Left renal cortex interstitium (tissue), 4 donors: ENCODE measurements at regions not wholly inside any gene's neighbourhood (a gene's known extent, or its start where the extent isn't known, plus 50 kb on each side); places are given as distances from the start of the nearest gene placed in this dataset.
"Not testable (repeated sequence)": the region's sequence is repeated elsewhere in the genome, so short reads cannot be mapped to it uniquely, and the experiment has no call there.

ENCODE experiments used
- DNase-seq, 4 donors: peaks; one replicate each; pipeline ENCODE4 v3.0.0-alpha.2; 2013; ENCODE audit warnings: low read depth in 4 of 4, low spot score in 2 of 4, missing footprints in 1 of 4

DNA sequence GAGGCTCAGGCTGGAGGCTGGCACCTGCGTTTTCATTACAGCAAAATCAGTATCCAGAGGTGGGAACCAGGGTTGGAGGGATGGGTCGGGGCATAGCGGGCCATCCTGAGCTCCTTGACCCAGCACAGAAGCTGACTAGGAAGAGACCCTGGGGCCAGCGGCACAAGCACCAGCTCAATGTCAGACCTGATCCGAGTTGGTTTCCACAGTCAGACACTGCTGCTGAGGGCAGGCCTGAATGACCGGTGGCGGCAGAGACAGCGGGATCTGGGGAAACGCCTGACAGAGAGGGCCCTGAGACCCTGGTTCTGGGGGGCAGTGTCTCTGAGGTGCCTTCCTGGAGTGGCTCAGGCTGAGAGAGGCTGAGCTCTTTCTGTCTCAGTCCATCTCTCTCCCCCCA is 162.0 kb upstream of the C1orf174 start:
- DNase-seq, result no peak

DNA sequence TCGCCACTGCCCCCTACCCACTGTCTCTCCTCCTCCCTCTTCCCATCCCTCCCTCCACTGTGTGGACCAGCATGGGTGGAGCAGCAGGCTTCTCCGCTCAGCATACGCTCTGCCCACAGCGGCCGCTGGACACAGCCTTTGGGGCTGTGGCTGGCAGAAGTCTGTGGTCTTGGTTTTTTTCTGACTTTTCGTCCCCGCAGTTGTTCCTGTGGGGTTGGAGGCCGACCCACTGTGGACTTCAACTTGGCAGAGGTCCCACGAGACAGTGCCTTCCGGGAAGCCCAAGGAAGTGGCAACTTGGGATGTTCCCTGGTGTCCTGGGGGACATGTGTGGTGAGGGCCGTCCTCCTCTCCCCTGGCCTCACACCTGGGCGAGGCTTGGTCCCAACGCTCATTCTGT is 162.5 kb upstream of the C1orf174 start:
- no peak for DNase-seq

DNA sequence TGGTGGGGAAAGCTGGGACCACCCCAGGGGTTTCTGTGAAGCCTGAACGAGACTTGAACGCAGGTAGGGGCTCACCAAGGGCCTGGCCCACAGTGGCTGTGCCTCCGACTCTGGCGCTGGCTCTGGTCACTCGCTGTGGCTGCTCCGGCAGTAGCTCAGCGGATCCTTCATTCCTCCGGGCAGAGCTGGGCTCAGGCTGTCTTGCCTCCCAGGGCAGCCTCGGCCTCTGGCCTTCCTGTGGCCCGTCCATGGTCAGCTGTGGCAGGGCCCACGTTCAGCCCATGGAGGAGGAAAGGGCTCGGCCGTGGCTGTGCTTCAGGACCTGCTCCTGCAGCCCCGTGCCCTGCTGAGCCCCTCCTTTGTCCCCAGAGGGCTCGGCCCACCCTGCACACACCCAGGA is 162.9 kb upstream of the C1orf174 start:
- DNase-seq, result no peak

DNA sequence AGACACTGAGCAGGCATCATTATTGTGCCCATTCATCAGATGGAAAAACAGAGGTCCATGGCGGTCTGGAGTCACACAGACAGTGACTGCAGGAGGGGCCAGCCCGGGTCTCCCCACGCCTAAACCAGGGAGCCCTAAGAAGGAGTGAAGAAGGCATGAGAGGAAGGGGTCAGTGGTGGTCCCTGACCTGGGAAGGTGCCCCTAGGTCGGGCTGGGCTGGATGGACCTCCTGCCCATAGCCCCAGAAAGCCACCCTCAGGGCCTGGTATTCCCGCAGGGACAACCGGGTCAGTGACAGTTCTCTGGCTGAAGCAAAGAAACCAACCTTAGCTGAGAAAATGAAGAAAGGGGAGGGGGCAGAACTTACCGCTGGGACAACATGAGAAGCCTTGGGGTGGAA is 163.4 kb upstream of the C1orf174 start:
- DNase-seq, result no peak

DNA sequence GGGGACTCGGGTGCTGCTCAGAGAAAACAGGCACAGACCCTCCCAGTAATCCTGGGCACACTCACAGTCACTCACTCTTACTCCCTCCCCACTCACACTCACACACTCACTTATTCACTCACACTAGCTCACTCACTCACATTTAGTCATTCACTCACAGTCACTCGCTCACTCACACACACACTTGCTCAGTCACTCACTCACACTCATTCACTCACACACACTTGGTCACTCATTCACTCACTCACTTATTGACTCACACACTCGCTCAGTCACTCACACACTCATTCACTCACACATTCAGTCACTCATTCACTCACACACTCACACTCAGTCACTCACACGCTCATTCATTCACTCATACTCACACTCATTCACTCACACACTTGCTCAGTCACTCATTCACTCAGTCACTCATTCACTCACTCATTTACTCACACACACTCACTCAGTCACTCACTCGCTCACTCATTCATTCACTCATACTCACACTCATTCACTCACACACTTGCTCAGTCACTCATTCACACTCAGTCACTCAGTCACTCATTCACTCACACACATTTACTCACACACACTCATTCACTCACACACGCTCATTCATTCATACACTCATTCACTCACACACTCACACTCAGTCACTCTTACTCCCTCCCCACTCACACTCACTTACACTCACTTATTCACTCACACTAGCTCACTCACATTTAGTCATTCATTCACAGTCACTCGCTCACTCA is 164.2 kb upstream of the C1orf174 start:
- no peak for DNase-seq

DNA sequence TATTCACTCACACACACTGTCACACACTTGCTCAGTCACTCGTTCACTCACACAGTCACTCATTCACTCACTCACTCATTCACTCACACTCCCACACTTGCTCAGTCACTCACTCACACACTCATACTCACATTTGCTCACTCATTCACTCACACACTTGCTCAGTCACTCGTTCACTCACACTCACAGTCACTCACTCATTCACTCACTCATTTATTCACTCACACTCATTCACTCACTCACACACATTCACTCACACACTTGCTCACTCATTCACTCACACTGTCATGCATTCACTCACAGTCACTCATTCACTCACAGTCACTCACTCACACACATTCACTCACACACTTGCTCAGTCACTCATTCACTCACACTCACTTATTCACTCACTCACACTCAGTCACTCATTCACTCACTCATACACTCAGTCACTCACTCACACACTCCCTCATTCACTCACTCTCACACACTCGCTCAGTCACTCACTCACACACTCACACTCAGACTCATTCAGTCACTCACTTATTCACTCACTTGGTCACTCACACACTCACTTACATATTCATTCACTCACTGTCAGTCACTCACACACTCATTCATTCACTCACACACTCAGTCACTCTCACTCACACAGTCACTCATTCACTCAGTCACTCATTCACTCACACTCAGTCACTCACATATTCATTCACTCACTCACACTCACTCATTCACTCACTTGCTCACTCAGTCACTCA is 167.0 kb upstream of the C1orf174 start:
- DNase-seq, result no peak

DNA sequence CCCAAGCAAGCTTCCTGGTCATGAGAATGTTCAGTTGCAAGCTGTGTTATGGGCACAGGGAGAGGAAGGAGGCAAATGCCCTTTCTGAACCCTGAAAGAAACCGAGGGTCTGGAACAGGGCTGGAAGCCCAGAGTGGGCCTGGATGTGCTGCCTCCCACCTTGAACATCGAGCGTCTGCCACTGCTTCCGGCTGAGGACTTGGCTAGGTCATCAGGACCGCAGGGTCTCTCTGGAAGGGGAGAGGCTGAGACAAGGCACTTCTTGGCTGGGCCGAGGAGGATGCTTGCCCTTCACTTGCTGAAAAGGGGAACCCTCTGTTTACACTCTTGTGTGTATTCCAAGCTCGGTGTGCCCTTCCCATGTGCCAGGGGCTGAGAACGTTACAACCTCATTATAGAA is 168.0 kb upstream of the C1orf174 start:
- no peak for DNase-seq

DNA sequence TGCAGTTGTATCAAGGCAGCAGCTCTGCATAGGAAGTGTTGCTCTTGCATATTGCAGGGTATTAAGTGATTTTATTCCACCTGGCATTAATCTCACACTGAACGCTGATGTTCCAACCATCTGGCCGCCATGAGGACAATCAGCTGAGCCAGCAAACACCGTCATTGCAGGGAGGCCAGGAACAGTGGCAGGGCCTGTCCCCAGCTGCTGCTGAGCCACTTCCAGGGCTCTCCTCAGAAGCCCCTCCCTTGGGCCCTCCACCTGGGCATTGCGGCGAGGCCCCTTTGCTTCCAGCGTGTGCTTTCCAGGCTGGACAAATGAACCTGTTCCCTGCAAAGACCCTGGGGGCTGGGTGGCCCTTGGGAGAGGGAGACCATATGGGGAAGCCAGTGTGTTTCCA is 171.6 kb upstream of the C1orf174 start:
- DNase-seq, result no peak

DNA sequence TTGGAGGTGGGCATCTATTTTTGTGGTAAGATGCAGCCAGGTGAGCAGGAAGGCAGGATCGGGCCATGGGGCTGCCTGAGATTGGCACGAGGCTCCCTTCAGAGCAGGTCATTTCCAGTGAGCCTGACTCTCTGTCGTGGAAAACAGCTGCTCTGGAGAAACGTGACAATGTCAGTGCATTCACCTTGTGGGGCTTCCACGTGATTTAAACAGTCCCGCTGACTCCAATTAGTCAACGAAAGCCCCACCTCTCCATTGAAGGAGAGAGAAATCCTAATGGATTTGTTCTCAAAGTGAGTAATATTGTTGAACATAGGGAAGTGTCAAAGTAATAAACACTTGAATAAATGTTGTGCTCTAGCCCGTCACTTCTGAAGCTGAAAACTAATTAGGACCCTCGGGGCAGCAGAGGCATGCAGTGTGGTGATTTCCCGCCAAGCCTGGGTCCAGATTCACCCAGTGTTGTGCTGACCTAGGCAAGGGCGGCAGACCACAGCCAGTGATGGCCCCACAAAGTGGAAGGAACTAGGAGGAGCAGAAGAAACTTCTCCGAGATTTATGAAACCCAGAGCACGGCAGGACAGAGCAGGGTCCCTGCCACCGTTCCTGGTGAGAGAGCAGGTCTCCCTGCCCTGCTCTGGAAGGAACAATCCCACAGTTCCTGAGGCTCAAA is 172.5 kb upstream of the C1orf174 start:
- DNase-seq, result no peak

DNA sequence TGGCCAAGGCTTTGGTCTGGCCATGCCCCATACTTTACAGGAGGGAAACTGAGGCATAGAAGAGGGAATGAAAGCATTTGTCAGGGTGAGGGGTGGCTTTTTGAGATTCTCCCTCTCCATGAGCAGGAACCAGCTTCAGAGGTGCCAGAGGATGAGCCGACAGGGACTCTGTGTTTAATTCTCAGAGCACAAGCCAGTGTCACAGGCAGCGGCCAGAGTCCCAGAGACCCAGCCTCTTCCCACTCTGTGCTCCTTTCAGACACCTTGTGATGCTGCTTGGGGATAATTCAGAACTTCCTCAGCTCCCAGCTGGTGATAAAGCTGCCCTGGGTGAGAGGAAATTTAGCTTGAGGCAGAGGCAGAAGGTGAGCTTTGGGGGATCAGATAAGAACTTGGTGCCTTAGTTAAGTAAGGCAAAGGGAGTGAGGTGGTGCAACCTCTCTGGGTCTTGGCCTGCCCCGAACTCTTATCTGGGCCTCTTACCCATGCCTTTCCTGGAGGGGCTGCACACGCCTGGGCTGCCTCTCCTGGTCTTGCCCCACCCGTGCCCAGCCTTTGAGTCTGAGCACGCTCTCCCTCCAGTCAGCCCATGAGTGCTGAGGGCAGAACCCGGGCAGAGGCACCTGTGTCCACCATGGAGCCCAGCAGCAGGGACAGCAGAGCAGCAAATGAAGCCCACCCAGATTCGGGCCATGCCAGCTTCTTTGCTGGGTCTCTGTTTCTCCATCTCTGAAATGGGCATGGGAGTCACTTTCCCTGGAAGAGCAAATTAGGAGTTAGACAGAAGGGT is 175.6 kb upstream of the C1orf174 start:
- no peak for DNase-seq

DNA sequence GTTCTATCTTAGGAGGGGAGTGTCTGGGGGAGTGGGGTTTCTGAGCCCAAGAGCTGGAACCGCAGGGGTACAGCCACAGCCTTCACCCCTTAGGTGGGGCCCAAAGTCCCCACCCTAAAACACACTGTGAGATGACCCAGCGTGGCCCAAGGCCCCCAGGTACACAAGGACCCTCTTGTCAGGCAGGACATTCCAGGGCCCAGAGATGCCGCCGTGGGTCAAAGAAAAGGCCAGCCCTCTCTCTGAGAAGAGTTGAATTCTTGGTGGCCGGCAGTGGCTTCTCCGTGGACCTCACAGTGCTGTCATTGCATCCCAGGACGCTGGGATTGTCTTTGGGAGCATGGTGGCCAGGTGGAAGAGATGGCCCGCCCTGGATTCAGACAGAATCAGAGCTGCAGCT is 176.3 kb upstream of the C1orf174 start:
- DNase-seq, result no peak

DNA sequence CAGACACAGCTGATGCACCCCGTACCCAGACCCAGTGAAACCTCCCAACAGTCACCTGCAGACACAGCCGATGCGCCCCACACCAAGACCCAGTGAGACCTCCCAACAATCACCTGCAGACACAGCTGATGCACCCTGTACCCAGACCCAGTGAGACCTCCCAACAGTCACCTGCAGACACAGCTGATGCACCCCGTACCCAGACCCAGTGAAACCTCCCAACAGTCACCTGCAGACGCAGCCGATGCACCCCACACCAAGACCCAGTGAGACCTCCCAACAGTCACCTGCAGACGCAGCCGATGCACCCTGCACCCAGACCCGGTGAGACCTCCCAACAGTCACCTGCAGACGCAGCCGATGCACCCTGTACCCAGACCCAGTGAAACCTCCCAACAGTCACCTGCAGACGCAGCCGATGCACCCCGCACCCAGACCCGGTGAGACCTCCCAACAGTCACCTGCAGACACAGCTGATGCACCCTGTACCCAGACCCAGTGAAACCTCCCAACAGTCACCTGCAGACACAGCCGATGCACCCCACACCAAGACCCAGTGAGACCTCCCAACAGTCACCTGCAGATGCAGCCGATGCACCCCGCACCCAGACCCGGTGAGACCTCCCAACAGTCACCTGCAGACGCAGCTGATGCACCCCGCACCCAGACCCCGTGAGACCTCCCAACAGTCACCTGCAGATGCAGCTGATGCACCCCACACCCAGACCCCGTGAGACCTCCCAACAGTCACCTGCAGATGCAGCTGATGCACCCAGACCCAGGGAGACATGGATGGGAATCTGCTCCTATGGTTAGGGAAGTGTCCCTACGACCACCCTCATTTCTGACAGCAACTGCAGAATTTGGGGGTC is 178.3 kb upstream of the C1orf174 start:
- not testable (repeated sequence) for DNase-seq

DNA sequence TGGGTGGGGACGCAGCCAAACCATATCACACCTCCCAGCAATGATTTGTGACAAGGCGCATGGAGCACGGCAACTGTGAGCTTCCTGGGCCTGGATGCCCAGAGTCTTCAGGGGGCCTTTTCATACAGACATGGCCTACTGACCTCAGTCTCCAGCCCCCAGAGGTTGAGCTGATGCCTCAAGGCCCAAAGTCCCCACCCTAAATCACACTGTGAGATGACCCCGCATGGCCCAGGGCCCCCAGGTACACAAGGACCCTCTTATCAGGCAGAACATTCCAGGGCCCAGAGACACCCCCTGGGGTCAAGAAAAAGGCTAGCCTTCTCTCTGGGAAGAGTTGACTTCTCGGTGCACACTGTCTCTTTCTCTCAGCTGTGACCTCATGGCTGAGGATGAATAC is 179.7 kb upstream of the C1orf174 start:
- DNase-seq, result no peak

DNA sequence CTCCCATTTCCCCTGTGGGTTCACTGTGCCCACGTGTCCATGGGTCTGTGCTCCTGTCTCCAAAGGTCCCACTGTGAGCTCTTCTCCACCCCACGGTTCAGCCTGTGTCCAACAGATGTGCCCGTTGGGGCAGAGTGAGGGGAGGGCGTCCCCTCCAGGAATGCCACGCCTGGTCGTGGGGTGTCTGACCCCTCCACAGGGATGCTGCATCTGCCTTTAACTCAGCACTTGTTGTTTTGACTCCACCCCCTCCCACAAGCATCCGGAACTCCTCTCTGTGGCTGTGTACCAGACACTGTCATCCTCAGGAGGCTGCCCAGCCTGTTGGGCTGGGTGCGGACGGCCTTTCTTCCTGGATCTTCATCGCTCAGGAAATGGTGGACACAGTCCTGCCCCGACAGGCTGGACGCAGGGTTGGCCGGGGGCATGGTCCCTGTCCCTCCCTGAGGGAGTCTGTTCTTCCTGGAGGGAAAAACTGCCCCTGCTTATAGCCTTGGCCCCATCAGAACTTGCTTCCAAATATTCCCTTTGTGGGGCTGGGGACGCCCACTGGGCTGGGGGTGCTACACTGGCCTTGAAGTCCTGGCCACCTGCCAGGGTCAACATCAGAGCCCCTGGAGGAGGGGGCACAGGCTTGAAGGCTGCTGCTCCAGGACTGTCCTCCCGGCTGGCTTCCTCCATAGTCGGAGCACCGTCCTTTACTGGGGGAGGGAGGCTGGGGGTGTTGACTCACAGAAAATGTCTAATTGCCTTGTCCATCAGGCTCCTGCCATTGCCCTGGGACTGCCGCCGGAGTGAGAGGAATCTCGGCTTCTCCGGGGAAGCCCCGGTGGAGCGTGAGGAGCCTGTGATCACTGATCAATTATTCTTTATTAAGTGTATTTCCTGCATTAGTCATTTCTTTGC is 182.0 kb upstream of the C1orf174 start:
- no peak for DNase-seq

DNA sequence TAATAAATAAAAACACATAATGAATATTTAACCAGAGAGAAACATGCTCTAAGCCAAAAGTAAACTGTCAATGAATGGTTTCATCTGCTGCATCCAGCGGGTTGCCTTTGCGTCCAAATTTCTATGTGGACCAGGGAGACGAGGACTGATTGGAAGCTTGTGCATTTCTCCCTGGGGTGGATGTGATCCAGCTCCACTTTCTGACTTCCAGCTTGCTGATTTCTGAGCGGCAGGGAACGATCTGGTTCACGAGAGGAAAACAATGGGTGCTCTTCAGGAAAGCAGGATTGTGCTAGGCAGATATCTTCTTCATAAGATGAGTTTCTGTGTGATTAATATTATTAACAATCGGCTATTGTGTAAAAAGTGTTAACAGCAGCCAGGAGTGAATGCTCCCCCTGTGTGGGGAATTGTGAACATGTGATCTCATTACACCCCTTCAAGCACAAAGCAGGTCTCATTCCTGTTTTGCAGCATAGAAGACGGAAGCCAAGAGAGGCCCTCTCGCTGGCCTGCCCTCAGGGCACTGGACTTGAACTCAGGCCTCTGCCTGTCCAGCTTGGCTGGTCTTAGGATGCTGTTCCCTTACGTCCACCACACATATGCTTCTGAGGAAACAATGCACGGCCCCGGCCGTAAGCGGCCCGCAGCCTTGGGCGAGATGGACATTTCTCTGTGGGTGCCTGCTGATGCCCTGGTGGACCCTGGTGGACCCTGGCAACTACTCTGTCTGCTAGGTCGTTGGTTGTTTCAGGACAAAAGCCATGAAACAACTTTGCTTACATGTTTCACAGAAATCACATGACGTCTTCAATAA is 183.4 kb upstream of the C1orf174 start:
- no peak for DNase-seq

DNA sequence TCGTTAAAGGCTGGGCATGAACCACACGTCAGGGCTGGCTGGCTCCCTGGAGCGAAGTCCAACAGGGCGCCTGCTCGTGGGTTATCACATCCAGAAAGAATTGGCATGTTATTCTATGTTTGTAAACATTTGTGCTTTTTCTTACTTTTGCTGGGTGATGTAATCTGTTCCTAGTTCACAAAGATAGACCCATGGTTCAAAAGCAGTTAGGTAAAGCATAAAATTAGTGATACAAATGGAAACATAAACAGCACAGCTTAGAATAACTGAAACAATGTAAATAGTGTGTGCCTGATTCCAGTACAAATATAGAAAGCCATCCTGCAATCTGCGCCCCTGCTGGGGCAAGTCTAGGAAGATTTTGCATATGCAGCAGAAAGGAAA is 184.0 kb upstream of the C1orf174 start:
- no peak for DNase-seq

DNA sequence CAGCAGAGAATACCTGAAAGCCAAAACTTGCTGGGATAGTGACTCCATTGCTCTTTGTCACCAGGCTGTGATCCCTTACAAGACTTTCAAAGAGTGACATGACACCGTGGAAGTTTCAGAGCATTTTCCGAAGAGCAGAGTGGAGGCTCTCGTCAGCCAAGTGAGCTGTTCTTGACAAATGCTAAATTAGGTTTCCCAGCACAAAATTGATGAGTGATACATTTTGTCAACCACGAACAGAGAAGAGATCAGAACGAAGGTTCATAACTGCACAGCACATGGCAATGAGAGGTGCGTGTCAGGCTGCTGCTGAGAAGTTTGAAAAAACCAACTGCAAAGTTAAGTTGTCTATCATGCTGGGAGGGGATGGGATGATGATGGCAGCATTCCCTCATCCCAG is 184.4 kb upstream of the C1orf174 start:
- DNase-seq, result no peak

DNA sequence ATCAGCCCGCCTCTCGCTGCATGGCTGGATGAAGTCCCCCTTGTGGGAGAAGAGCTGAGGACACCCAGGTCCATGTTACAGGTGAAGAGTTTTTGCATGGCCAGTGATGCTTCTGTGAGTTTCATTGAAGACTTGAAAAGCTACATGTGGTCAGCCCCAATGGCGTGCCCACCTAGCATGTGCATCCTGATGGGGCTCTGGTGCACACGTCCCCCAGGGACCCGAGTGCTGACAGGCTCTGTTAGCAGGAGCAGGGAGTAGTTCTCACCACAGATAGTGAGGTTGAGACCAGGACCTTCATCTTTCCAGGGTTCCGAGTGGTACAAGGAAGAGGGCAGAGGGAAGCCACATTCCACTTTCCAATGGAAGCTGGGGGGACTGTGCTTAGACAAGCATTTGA is 184.8 kb upstream of the C1orf174 start:
- no peak for DNase-seq
